ENCODE measurements at regions not wholly inside any gene's neighbourhood (a gene's known extent, or its start where the extent isn't known, plus 50 kb on each side); places are given as distances from the start of the nearest gene placed in this dataset.
"Not testable (repeated sequence)": the region's sequence is repeated elsewhere in the genome, so short reads cannot be mapped to it uniquely, and the experiment has no call there.

DNA sequence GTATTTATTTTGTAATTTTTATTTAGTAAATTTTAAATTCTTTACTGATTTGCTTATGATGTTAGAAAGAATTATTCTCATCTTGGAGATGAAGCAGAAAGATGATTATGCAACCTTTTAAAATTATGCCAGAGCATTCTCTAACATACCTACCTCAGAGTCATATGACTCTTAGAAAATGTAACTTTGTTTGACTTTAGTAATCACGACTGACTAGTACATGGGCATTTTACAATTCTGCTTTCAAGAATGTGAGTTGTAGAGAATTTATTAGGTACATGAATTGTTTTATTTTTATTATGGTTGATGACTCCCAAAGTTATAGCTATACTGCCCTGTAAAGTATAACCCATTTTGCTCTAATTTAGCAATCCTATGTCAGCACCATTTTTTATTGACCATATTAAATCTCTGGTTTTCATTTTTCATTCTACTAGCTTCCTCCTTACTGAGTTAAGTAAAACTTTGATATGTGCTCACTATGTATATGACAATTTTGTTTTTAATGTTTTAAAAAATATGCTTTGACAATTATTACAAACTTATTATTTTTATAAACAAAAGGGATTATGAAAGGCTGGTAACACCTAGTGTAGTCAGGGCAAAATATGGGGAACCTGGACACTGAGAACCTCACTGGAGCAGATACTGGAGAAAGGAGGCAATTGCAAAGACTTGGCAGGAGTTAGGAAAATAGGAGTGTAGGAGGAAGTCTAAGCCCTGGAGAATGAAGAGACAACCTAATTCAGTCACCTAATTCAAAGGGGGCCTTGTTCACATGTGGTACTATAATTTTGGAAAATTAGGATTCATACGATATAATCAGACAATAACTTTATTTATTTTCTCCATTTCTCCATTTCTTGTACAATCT lies 249.7 kb upstream of the DAB2 start:
- DNase-seq = no peak

DNA sequence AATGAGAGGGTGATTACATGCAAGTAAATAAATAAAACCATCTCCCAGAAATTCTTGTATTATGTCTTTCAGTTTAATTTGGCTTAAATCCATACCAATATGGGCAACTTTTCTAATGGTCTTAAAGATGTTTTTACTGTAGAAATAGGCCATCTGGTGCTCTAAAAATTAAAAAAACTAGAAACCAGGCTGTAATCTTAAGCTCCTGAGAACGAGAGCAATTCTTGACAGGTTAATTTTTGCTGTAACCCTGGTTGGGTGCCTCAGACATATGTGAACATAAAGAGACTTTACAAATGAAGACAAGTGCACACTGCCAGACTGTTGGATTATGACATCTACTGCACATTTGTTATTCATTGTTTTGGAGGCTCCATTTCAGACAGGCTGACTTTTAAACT lies 246.8 kb upstream of the DAB2 start:
- DNase-seq = no peak

GRCh38 chr5:39670955-39671354 lies 246.2 kb upstream of the DAB2 start:
- no peak for DNase-seq

DNA sequence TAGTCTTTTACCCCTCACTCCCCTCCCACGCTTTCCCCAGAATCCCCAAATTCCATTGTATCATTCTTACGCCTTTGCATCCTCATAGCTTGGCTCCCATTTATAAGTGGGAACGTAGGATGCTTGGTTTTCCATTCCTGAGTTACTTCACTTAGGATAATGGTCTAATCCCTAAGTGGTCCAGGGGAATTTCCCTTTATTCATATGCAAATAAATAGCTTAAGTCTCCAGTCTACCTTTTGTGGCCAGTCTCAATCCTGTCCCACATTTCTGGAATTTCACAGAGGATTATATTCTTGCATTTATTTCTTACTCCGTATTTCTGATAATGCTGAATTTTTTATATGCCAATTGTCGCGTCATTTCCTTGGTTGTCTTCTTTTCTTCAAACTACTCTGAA lies 245.6 kb upstream of the DAB2 start:
- DNase-seq = no peak

DNA sequence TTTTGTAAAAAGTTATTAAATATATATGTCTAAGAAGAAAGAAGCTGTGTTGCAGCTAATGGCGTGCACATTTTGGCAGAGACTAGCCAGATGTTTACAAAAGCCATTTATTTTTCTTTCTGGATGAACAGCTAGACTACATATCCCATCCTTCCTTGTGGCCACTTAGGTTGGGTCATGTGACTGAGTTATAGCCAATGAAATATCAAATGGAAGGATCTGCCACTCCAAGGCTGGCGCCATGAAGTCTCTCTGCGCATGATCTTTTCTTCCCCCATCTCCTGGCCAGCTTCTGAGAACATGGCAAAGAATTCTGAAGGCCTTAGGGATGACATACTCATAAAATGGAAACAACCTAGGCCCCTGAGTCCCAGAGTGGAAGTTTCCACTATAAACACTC lies 244.2 kb upstream of the DAB2 start:
- peak in 1 of 2 experiments; percentile 11 for DNase-seq

DNA sequence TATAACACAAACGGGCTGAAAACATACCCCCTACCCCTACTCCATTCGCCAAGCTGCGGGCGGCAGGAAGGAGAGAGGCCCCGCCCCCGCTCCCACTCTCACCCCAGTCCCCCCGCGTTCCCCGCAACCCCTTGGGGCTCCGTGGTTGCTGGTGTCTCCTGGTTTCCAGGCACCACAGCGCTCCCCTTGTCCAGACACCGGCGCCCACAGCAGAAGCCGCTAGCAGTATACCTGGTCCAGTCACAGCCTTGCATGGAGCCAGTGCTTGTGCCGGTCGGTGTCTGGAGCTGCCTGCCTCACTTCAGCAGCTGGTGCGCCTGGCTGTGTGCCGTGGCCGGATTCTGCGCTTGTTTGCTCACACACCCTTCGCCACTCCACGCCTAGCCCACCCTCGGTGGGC lies 240.5 kb upstream of the DAB2 start:
- no peak for DNase-seq

GRCh38 chr5:39662945-39663344 lies 238.2 kb upstream of the DAB2 start:
- DNase-seq = no peak

GRCh38 chr5:39661026-39661779 lies 236.4 kb upstream of the DAB2 start:
- DNase-seq = no peak

DNA sequence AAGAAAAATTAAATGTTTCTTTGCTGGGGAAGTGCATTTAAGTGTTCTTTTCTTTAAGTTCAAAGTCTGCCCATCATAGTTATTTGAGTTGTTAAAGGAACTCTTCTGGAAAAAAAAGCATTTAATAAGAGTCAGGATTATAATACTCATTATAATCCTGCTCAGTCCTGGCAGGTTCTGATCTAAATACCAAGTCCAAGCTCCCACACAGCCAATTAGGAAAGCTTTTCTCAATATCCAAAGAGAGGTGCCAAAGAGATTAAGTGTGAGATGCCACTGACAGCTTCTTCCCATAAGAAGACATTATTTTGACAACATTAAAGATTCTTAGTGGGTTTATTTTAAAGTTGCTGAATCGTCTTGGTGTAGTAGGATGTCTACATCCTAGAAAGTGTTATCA lies 235.2 kb upstream of the DAB2 start:
- DNase-seq = no peak

DNA sequence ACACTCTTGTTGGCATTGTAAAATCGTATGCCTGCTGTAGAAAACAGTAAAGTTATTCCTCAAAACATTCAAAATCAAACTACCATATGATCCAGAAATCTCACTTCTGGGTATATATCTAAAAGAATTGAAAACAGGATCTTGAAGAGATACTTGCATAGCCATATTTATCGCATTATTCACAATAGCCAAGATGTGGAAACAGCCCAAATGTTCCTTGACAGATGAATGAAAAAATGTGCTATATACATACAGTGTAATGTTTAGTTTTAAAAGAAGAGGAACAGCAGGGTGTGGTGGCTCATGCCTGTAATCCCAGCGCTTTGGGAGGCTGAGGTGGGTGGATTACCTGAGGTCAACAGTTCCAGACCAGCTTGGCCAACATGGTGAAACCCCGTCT lies 234.1 kb upstream of the DAB2 start:
- no peak for DNase-seq

- DNase-seq = no peak
Measured at GRCh38 chr5:39657943-39658342, 233.2 kb upstream of the DAB2 start.

- DNase-seq = no peak
Measured at GRCh38 chr5:39656600-39656999, 231.8 kb upstream of the DAB2 start.

DNA sequence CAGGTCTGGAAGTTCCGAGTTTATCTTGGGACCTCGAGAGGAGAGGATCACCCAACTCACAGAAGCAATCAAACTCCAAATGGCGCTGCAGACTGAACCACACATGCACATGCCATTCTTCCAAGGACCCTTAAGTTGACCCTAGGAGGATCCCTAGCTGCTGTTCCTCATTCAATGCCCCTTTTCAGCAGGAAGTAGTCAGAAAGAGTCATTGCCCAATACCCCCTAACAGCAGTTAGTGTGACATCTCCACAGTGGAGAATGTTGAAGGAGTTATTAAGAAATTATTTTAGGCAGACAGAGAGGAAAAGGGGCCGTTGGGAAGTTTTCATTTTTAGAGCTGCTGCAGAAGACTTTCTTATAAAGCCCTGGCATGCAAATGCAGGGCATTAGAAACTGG lies 229.9 kb upstream of the DAB2 start:
- DNase-seq = no peak

GRCh38 chr5:39652481-39652880 lies 227.7 kb upstream of the DAB2 start:
- not testable (repeated sequence) for DNase-seq

DNA sequence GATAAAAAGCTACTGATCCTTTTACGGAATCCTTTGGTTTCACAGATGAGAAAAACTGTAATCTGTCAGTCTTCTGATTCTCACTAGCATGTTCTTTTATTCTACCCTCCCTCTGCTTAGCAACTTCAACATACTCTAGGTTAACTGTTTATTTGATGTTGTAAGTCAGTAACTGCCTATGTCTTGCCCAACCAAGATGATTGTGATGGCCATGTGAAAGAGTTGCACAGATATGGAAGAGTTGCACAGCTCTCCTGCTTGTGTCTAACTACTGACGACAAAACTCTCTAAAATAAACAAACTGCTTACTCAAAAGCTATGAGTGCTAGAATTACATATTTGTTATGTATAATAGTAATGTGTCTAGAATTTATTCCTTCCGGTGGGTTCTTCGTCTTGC lies 227.3 kb upstream of the DAB2 start:
- no peak for DNase-seq

- no peak for DNase-seq
Measured at GRCh38 chr5:39650008-39650762, 225.4 kb upstream of the DAB2 start.

- no peak for DNase-seq
Measured at GRCh38 chr5:39648848-39649227, 224.1 kb upstream of the DAB2 start.

DNA sequence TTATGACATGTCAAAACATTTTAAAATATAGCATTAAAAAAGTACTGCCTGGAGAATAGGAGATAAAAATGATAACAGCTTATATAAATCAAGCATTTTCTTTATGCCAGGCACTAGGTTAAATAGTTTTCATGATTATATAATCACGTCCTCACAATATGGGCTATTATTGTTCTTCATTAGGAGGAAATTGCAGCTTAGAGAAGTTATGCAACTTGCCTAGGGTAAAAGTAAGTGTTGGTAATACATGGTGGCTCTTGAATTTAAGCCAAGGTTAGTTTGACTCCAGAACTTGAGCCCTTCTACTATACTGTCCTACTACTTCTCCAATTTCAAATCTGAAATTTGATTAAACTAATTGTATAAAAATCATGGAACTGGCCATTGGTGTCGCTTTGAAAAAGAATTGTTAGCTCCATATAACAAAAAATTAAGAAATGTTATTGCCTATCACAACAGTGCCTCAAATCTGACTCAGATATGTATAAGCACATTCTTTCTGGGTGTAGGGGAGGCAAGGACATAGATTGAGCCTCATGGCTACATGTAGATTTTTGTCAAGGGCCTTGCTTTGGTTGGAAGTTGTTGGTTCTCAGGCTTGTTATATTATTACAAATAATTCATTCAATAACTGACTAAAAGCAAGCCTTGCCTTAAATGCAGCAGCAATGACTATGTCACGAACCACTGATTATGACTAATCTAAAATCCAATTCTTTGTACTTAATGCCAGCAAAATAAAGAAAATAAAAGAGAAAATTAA lies 223.5 kb upstream of the DAB2 start:
- DNase-seq = no peak

DNA sequence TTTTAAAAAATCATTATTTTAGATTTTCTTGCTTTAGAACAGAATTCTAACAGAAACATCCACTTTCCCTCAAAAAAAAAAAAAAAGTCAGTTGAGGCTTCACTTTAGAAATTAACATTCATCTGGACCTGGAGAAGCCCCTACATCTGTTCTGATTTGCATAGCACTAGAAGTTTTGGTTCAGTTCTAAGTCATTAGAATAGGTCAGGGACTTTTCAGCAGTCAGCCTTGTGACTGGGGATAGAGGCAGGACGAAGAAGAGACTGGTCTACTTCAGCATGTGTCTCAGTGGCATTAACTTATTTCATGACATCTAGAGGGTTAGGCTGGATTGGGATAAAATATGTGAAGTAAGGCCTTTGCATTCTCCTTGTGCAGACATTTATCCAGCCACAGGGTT lies 215.8 kb upstream of the DAB2 start:
- DNase-seq = no peak

DNA sequence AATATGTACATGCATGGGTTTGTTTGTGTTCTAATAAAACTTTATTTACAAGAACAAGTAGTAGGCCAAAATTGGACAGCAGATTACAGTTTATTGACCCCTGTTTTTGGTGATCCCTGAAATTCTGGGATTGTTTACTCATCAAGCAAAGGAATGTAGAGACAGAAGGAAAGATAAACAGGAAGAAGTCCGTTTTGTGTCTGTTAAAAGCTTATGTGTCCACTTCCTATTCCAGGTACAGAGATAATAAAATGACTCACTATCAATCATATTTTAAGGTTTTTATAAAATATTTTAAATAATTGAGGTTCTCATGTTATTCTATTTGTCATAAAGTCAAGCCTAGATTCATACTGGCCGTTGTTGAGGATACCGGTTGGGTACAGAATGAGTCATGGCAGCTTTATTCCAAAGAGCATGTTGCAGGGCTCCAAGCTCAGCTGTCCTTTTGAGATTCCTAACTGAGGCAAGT lies 214.9 kb upstream of the DAB2 start:
- DNase-seq = no peak

GRCh38 chr5:39638813-39639212 lies 214.0 kb upstream of the DAB2 start:
- no peak for DNase-seq

DNA sequence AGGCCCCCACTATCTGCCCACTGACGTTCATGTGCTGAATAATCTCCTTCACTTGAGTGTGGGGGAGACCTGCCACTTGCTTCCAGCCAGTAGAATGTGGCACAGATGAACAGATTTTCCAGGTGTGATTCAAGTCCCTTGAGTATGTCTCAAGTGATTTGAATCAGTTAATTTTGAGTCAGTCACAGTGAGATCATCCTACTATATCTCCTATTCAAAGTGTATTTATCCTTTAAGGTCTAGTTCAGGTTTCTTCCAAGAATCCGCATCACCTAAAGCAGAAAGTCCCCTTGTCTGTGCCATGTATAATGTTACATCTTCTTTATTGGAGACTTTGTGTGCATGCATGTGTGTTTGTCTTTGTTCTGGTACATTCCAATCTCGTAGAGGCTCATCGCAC lies 208.3 kb upstream of the DAB2 start:
- no peak for DNase-seq

- no peak for DNase-seq
Measured at GRCh38 chr5:39631958-39632357, 207.2 kb upstream of the DAB2 start.

Measured in NCI-H524 (cell line).